Epithelial cell of prostate (primary cell): ENCODE measurements at regions not wholly inside any gene's neighbourhood (a gene's known extent, or its start where the extent isn't known, plus 50 kb on each side); places are given as distances from the start of the nearest gene placed in this dataset.

Experiments
- DNase-seq: peaks from one replicate; pipeline ENCODE4 v3.0.0-alpha.2; 2011; ENCODE audit warnings: low read depth, low spot score
- H3K27ac ChIP-seq: fragments of 450-650 bp; 2 replicates; pipeline ENCODE4 v1.5.1; 2017; ENCODE audit warnings: mild to moderate bottlenecking

DNA sequence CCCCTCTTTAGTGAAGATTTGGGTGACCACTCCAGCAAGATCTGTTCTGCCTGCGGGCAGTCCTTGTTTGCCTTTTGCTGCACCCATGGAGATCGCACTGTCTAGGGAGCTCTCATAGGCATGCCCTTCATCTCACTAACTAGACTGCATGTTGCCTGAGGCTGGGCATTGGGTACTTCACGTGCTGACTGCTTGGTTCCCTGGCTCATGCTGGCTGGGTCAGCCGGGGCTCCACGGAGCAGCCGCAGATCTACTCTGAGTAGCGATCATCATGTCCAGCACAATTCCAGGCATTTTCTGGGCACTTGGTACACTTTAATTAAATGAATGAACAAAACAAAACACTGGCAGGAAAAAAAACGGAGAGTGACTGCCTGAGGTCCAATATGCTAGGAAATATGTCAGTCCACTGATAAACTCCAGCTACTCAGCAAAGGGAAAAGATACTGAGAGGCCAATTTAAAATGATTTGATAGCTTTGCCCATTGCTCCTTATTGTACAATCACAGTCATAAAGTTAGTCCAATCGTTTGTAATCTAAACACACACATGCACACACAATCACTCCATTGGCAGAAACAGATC is 220.3 kb downstream of the C1D start:
- no peak for DNase-seq
- H3K27ac ChIP-seq, result no peak overlapping the region

DNA sequence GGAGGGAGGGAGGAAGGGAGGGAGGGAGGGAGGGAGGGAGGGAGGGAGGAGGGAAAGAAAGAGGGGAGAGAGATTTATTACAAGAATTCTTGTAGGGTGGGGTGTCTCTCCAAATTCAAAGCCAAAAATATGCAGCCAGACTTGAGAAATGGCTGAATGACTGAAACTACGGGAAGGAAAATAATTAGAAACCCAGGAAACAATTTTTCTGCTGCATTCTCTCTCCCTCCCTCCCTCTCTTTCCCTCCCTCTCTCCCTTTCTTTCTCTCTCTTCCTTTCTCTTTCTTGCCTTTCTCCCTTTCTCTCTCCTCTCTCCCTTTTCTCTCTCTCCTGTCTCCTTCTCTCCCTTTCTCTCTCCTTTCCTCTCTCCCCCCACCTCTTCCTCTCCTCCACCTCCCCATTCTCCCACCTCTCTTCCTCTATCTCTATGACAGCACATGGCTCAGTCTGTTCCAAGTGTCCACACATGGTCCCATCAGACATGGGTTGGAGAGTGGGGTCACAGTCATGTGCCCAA is 218.7 kb downstream of the C1D start:
- no peak for DNase-seq
- no peak overlapping the region for H3K27ac ChIP-seq

- H3K27ac ChIP-seq, result no peak overlapping the region
- no peak for DNase-seq
These were observed 217.0 kb downstream of the C1D start for GRCh38 chr2:67845621-67846369.

- no peak overlapping the region for H3K27ac ChIP-seq
- DNase-seq, result peak; percentile 74
These were observed 216.3 kb downstream of the C1D start for GRCh38 chr2:67846370-67847070.

GRCh38 chr2:67848551-67849285 is 214.1 kb downstream of the C1D start:
- DNase-seq, result no peak
- H3K27ac ChIP-seq, result no peak overlapping the region

- no peak overlapping the region for H3K27ac ChIP-seq
- DNase-seq, result no peak
These were observed 211.8 kb downstream of the C1D start for GRCh38 chr2:67851016-67851415.

DNA sequence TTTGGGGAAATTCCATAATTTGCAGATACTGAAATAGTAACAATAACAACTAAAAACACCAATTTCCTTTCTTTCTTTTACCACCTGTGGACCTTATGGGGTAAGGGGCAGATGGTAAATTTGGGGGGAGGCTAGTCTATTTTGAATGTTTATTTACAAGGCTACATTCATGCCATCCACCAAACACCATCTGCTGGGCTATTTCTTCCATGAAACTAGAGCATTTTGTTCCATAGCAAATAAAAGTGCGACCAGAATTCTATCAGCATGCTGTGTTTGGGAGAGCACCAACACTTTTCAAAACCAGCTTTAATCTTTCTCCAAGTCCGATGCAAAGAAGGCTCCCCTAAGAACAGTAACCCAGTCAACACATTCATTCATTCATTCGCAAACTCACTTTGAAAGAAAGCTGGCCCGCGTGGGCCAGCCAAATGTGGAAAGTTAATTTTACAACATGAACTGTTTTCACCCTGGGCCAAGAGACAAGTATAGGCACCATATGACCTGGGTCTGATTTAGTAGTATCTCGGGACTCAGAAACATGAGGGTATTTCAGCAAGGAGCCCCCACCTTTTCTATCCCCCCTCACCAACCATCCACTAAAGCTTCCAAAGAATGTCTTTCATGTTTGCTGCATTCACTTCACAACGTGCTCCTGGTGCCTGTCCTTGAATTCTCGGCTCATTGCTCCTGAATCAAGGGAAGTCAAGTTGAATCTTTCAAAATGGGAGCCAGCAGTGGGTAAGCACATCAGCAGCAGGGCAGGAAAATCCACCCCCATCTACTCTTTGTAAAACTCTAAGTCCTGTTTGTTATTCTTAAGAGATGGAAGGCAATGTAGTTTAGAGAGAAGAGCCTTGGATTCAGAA is 210.6 kb downstream of the C1D start:
- no peak for DNase-seq
- H3K27ac ChIP-seq, result no peak overlapping the region

GRCh38 chr2:67854103-67854743 is 208.6 kb downstream of the C1D start:
- no peak for DNase-seq
- H3K27ac ChIP-seq, result no peak overlapping the region

DNA sequence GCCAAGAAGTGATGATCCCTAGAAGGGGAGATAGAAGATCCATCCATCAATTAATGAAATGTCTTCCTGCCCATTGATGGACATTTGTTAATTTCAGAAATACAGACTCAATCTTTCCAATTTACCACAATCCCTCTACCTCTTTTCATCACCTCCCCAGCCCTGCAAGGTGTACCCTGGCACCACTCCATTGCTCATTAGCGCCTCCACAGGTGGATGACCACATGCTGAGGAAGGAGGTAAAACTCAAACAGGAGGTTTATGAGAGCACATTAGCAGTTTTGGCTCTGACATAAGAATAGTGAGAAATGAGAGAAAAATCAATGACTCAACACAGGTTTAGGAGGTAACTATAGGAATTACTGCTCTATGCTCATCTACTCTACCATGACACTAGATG is 208.0 kb downstream of the C1D start:
- DNase-seq, result no peak
- H3K27ac ChIP-seq, result no peak overlapping the region

GRCh38 chr2:67856866-67857265 is 205.9 kb downstream of the C1D start:
- H3K27ac ChIP-seq, result no peak overlapping the region
- DNase-seq, result no peak

DNA sequence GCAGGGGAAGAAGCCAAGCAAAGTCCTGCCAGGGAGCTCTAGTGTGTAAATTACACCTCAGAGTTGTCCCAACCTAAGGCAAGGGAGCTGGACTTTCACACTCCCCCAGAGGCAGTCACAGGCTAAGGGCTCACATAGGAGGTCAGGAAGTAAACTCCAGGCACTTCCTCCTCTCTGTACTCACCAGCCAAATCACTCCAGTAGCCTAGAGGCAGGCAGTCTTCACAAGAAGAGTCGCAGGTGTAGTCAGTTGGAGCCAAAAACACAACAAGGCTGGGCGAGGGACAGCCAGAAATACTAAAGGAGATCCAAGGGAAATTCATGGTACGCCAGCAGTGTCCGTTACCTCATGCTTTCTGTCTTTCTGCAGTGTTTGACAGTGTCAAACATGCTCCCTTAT is 205.0 kb downstream of the C1D start:
- H3K27ac ChIP-seq, result no peak overlapping the region
- DNase-seq, result no peak

DNA sequence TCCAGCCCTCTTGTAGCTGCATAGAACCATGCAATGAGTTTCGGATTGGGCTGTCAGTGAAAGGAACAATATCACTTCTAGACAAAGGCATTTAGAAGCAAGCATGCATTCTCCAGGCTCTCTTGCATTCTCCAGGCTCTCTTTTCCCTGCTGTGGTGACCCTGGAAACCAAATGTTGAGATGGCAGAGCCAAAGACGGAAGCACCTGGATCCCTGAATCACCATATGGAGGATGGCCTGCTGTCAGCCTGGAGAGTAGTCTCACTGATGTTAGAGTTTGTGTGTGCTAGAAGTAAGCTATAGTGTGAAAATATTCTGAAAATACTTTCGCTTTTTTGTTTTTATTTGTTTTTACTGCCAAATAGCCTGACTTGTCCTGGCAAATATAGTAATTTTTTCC is 203.9 kb downstream of the C1D start:
- H3K27ac ChIP-seq, result no peak overlapping the region
- no peak for DNase-seq

GRCh38 chr2:67865917-67866316 is 196.9 kb downstream of the C1D start:
- H3K27ac ChIP-seq, result no peak overlapping the region
- DNase-seq, result no peak

DNA sequence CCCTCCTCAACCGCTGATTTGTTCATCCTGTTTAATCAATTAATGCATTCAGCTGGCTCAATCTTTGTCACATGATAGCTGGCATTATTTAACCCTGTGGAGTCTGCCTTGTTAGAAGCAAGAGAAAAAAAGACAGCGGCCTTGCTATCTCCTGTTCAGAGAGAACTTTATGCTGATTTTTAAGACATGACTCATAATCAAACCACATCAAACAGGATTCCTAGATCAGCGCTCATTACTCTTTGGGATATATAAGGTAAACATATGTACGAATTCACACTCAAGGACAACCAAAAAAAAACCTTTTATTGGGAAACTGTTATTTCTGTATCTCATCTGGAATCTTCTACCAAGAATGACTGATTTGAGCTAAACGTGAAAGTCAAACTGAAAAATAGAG is 195.1 kb downstream of the C1D start:
- DNase-seq, result no peak
- H3K27ac ChIP-seq, result no peak overlapping the region

GRCh38 chr2:67871686-67872412 is 191.0 kb downstream of the C1D start:
- no peak overlapping the region for H3K27ac ChIP-seq
- DNase-seq, result no peak

DNA sequence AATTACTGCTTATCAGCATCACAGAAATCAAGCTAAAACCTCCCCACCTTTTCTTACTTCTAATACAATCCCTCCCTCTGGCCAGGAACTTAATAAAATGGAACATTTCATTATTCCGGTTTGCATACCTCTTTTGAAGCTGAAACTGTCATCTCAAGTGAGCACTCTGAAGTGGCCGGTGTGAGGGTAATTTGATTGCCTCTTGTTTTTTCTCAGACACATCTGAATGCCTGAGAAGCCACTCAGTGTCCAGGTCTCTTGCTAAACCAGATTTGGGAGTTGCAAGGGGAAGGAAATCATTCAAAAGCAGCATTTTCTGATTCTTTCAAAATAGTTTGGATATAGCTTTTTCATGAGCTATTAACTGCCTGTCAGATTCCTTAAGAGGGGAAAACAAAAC is 190.3 kb downstream of the C1D start:
- H3K27ac ChIP-seq, result no peak overlapping the region
- no peak for DNase-seq

DNA sequence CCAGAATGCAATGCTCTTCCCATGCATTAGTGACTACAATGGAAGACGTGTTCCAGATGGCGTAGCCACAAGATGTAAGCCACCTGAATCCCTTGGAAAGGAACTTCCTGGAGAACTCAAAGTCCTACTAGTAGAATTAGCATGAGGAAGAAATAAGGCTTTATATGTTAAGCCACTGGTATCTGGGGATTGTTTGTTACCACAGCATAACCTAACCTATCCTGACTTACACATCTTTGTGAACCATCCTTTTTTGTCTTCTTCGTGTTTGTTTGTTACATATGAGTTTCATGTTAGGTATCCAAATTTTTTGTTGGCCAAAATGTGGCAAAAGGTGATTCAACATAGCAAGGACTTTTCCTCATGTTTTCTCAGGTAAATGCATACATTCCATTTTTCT is 188.9 kb downstream of the C1D start:
- DNase-seq, result no peak
- no peak overlapping the region for H3K27ac ChIP-seq

DNA sequence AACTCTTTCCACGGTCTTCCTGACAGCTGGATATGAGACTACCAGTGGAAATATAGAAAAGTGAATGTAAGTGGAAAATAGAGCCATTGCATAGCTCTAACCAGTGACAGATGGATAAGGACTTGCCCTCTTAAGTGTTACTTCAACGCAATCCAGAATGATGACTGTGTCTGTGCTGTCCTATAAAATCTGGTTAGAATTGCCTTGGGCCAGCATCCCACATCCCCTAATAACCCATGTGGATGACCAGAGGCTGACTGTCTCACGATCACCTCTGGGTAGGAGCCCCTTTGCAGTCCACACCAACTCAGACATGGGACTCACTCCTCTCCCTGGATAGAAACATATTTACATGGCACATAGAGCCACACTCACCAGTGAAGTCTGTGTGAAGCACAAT is 186.6 kb downstream of the C1D start:
- no peak for DNase-seq
- H3K27ac ChIP-seq, result no peak overlapping the region

DNA sequence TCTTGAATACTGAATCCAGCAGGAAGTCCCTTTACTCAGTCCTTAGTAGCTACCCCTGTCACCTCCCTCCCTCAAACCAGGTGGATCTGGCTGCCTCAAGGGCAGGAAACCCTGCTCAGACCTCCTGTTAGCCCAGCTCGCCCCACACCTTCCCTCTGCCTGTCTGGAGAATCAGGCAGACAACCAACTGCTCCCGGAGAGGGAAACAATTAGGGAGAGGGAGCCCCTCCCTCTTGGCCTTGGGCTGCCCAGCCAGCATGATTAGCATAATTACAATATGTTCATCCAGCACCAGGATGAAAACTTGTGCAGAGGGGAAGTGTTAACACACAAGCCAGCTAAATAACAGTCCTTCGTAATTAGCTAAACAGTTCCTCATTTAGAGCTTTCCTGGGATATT is 185.5 kb downstream of the C1D start:
- no peak overlapping the region for H3K27ac ChIP-seq
- DNase-seq, result no peak
